Activated B cell treated with CpG ODN at 0.5 μM for 24 hours (primary cell): ENCODE measurements at regions not wholly inside any gene's neighbourhood (a gene's known extent, or its start where the extent isn't known, plus 50 kb on each side); places are given as distances from the start of the nearest gene placed in this dataset.

ENCODE experiments used
- ATAC-seq: fragments of 200-7000 bp; cut with Tn5 transposase; one replicate; pipeline ENCODE4 v1.10.0; 2021; ENCODE audit warnings: low read depth, mild to moderate bottlenecking, moderate library complexity
- CTCF ChIA-PET: fragments of 350-600 bp; sonication (Branson Sonifier 250); formaldehyde crosslinking; loops from one replicate; lab custom pipeline; 2021; ENCODE audit warnings: antibody characterized with exemption; lab: Charles Lee
- POLR2A ChIA-PET: fragments of 350-600 bp; sonication (Branson Sonifier 250); formaldehyde crosslinking; loops from one replicate; lab custom pipeline; 2021; ENCODE audit warnings: antibody characterized with exemption; lab: Charles Lee
- DNase-seq: peaks from one replicate; pipeline ENCODE4 v3.0.0; 2022
- H3K27ac Mint-ChIP-seq: one replicate; pipeline ENCODE4 v1.8.0; 2020; ENCODE audit warnings: mixed read lengths
- H3K27me3 Mint-ChIP-seq: one replicate; pipeline ENCODE4 v1.8.0; 2021; ENCODE audit warnings: mixed read lengths
- H3K36me3 Mint-ChIP-seq: one replicate; pipeline ENCODE4 v1.8.0; 2021; ENCODE audit warnings: low read depth, mixed read lengths
- H3K4me1 Mint-ChIP-seq: one replicate; pipeline ENCODE4 v1.8.0; 2021; ENCODE audit warnings: mixed read lengths
- H3K4me3 Mint-ChIP-seq: one replicate; pipeline ENCODE4 v1.8.0; 2020; ENCODE audit warnings: mild to moderate bottlenecking, mixed read lengths
- H3K9me3 Mint-ChIP-seq: one replicate; pipeline ENCODE4 v1.8.0; 2020; ENCODE audit warnings: mixed read lengths
- intact Hi-C: fragments of 100-400 bp; cut with micrococcal nuclease; formaldehyde crosslinking; loops from one replicate; pipeline ENCODE4 v1.15.1; 2024
- TF ChIP-seq, protein P1 (sequence below): fragments of 200-600 bp; IDR thresholded peaks from one replicate; pipeline ENCODE4 v1.8.0; 2022; ENCODE audit warnings: antibody characterized with exemption, mild to moderate bottlenecking

DNA sequence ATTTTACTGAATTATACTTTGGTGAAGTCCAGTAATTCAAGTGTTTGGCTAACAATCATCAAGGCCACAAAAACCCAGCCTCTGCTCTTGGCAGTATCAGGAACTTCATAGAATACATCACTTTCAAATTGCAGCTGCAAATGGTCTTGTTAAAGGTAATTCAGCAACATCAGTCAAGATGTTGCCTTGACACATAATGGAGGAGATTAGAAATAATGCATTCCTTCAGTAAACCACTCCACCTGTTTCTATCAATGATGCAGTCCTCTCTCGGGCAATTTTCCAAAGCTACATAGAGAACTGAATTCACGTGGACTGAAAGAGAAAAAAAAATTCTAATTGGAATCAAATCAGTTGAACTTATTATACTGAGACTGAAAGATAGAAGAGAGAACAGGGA is 279.3 kb downstream of the VGLL3 start:
- CTCF ChIA-PET, result no interaction called here
- TF ChIP-seq, protein P1, sequence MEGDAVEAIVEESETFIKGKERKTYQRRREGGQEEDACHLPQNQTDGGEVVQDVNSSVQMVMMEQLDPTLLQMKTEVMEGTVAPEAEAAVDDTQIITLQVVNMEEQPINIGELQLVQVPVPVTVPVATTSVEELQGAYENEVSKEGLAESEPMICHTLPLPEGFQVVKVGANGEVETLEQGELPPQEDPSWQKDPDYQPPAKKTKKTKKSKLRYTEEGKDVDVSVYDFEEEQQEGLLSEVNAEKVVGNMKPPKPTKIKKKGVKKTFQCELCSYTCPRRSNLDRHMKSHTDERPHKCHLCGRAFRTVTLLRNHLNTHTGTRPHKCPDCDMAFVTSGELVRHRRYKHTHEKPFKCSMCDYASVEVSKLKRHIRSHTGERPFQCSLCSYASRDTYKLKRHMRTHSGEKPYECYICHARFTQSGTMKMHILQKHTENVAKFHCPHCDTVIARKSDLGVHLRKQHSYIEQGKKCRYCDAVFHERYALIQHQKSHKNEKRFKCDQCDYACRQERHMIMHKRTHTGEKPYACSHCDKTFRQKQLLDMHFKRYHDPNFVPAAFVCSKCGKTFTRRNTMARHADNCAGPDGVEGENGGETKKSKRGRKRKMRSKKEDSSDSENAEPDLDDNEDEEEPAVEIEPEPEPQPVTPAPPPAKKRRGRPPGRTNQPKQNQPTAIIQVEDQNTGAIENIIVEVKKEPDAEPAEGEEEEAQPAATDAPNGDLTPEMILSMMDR, result no peak
- Mint-ChIP-seq H3K4me1 (no peaks in the 10 kb centered on the region), H3K27me3 (no peaks in the 10 kb centered on the region), H3K27ac (no peak overlapping the region), H3K9me3 (peaks cover 3% of the 10 kb centered on the region), H3K36me3 (no peaks in the 10 kb centered on the region), H3K4me3 (no peak overlapping the region)
- DNase-seq (no peak), ATAC-seq (no peak)
- POLR2A ChIA-PET, result no interaction called here
- intact Hi-C loops, result no loop called here

DNA sequence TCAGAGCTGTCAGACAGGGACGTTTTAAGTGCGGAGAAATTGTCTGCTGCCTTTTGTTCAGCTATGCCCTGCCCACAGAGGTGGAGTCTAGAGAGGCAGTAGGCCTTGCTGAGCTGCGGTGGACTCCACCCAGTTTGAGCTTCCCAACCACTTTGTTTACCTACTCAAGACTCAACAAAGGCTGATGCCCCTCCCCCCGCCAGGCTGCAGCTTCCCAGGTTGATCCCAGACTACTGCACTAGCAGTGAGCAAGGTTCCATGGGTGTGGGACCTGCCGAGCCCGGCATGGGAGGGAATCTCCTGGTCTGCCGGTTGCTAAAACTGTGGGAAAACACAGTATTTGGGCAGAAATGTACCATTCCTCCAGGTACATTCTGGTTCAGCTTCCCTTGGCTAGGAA is 282.1 kb downstream of the VGLL3 start:
- Mint-ChIP-seq H3K4me3 (no peak overlapping the region), H3K27me3 (no peaks in the 10 kb centered on the region), H3K4me1 (no peaks in the 10 kb centered on the region), H3K9me3 (peaks cover 7% of the 10 kb centered on the region), H3K27ac (no peak overlapping the region), H3K36me3 (no peaks in the 10 kb centered on the region)
- ATAC-seq (no peak), DNase-seq (no peak)
- TF ChIP-seq, protein P1, result no peak
- CTCF ChIA-PET, result no interaction called here
- POLR2A ChIA-PET, result no interaction called here
- intact Hi-C loops, result no loop called here

DNA sequence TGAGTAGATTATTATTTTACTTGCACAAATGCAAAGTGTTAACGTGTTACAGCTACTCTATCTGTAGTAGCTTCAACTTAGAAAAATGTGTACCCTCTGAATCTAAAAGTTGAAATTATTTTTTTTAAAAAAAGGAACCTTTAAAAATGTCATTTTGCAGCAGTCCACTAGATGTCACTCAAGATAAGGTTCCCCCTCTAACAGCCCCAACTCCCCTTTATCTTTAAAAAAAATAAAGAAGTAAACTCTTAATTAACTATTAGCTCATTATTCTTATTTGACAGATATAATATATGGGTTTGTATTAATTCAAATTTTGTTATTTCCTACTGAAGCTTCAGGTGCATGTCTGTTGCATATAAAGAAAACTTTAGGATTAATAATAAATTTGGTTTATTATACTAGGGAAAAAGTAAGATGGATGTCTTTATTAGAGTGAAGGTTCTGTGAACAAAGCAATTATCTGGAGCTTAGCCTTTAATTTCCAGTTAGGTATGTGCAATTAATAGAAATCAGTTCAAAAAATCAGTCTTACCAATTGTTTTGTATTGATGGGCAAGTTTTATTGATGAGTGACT is 288.5 kb downstream of the VGLL3 start:
- ATAC-seq (no peak), DNase-seq (no peak)
- Mint-ChIP-seq H3K27ac (no peak overlapping the region), H3K9me3 (peaks cover 7% of the 10 kb centered on the region), H3K4me3 (no peak overlapping the region), H3K4me1 (no peaks in the 10 kb centered on the region), H3K36me3 (no peaks in the 10 kb centered on the region), H3K27me3 (no peaks in the 10 kb centered on the region)
- intact Hi-C loops, result loop anchor here (1.0 kb wide), 1 partner anchor 466 kb away; no protein-coding TSS in a partner anchor
- ChIA-PET CTCF (interaction anchor here (0.9 to 1.3 kb wide), 2 partner anchors 14 to 30 kb away, joined by 3 to 4 read pairs; no protein-coding TSS in a partner anchor), POLR2A (no interaction called here)
- TF ChIP-seq, protein P1, result peak; percentile 25

DNA sequence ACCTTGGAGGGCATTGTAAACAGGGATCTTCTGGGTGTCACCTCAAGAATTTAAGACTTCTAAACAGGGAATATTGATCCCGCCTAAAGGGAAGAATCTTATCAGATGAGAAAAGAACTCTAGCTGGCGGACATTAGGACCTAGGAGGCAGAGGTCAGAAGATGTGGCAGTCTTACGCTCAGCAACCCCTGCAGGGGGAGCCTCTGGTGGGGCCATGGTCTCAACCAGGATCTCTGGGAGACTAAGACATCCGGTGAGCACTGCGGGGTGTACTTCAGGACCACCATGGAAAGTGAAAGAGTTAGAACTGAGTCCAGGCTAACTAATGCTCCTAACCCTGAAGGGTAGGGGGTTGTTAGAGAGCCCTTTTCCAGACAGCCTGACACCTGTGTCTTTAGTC is 295.2 kb downstream of the VGLL3 start:
- peaks cover 6% of the 10 kb centered on the region for H3K9me3 Mint-ChIP-seq
- POLR2A ChIA-PET, result no interaction called here

DNA sequence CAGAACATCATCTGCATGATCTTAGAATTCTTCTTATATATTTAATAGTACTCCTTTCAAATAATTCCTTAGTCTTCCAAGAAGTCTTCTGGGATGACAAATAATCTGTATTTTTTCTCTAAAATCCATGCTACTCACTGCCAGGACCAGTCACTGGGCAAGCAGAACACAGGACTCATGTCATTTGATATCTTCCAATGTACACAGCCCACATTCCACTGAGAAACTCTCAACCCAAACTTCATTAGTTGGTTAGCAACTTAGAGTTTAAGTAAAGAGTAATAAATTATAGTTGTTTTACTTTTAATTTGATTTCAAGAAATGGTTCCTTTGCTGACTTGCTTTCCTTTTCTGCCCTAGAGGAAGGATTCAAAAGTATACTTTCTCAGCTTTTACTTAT is 317.0 kb downstream of the VGLL3 start:
- no peak for ATAC-seq
- H3K36me3 Mint-ChIP-seq, result no peaks in the 10 kb centered on the region
- TF ChIP-seq, protein P1, result no peak
- H3K4me3 Mint-ChIP-seq, result no peak overlapping the region
- CTCF ChIA-PET, result no interaction called here
- POLR2A ChIA-PET, result no interaction called here
- no peak for DNase-seq
- H3K4me1 Mint-ChIP-seq, result no peaks in the 10 kb centered on the region
- no peaks in the 10 kb centered on the region for H3K27me3 Mint-ChIP-seq
- H3K9me3 Mint-ChIP-seq, result peaks cover 8% of the 10 kb centered on the region
- H3K27ac Mint-ChIP-seq, result no peak overlapping the region
- intact Hi-C loops, result no loop called here

More for the DNA sequence above, 295.2 kb downstream of the VGLL3 start:
- no peak overlapping the region for H3K4me3 Mint-ChIP-seq
- CTCF ChIA-PET, result no interaction called here
- TF ChIP-seq, protein P1, result no peak
- intact Hi-C loops, result loop anchor here (10.0 kb wide), 1 partner anchor 59 kb away; no protein-coding TSS in a partner anchor
- H3K4me1 Mint-ChIP-seq, result no peaks in the 10 kb centered on the region
- no peak for ATAC-seq
- DNase-seq, result no peak
- H3K27ac Mint-ChIP-seq, result no peak overlapping the region
- H3K36me3 Mint-ChIP-seq, result no peaks in the 10 kb centered on the region
- H3K27me3 Mint-ChIP-seq, result no peaks in the 10 kb centered on the region
